HAP-1 (cell line): ENCODE measurements at regions not wholly inside any gene's neighbourhood (a gene's known extent, or its start where the extent isn't known, plus 50 kb on each side); places are given as distances from the start of the nearest gene placed in this dataset.
"Not testable (repeated sequence)": the region's sequence is repeated elsewhere in the genome, so short reads cannot be mapped to it uniquely, and the experiment has no call there.

Experiments
- DNase-seq, 2 experiments: peaks; one replicate each; pipeline ENCODE4 v3.0.0-alpha.2; 2016 to 2020; ENCODE audit warnings: low spot score in 2 of 2
- H3K27me3 ChIP-seq: fragments of 250-450 bp; sonication (Bioruptor Pico); 2 replicates; pipeline ENCODE4 v1.5.1; 2020; ENCODE audit warnings: low read depth, mild to moderate bottlenecking, moderate library complexity
- H3K36me3 ChIP-seq: fragments of 250-450 bp; sonication (Bioruptor Pico); replicated peaks from 2 replicates; pipeline ENCODE4 v1.5.1; 2020; ENCODE audit warnings: mild to moderate bottlenecking
- H3K4me1 ChIP-seq: fragments of 250-450 bp; sonication (Bioruptor Pico); 2 replicates; pipeline ENCODE4 v1.5.1; 2020; ENCODE audit warnings: mild to moderate bottlenecking
- H3K4me3 ChIP-seq: fragments of 250-450 bp; sonication (Bioruptor Pico); 2 replicates; pipeline ENCODE4 v1.5.1; 2020; ENCODE audit warnings: mild to moderate bottlenecking, moderate library complexity
- H3K9me3 ChIP-seq: fragments of 250-450 bp; sonication (Bioruptor Pico); 2 replicates; pipeline ENCODE4 v1.5.1; 2020; ENCODE audit warnings: mild to moderate bottlenecking, moderate library complexity
- in situ Hi-C: fragments of 300-500 bp; cut with MboI; formaldehyde crosslinking; loops from 3 replicates; pipeline ENCODE4 v1.14.3; 2020; ENCODE audit warnings: low sequenced_read_pairs, inconsistent platforms, mixed read lengths

- no peak for DNase-seq
- no peaks in the 10 kb centered on the region for H3K36me3 ChIP-seq
Observed at GRCh38 chr11:69913591-69914285, 94.5 kb upstream of the FGF3 start.

GRCh38 chr11:69914286-69915150 is 95.3 kb upstream of the FGF3 start:
- Histone ChIP-seq H3K36me3 (no peaks in the 10 kb centered on the region), H3K4me1 (no peaks in the 10 kb centered on the region)
- in situ Hi-C loops, result loop anchor here (5.0 to 10.0 kb wide), 2 partner anchors 230 to 278 kb away; no protein-coding TSS in a partner anchor

More at GRCh38 chr11:69913591-69914285, 94.5 kb upstream of the FGF3 start:
- Histone ChIP-seq H3K9me3 (no peaks in the 10 kb centered on the region), H3K4me1 (no peaks in the 10 kb centered on the region), H3K4me3 (no peak overlapping the region), H3K27me3 (peaks cover 4% of the 10 kb centered on the region; the same call in 1 of the 2 replicates)
- in situ Hi-C loops, result loop anchor here (5.0 to 10.0 kb wide), 2 partner anchors 229 to 279 kb away; no protein-coding TSS in a partner anchor

GRCh38 chr11:69915151-69915500 is 95.9 kb upstream of the FGF3 start:
- Histone ChIP-seq H3K9me3 (no peaks in the 10 kb centered on the region), H3K27me3 (peaks cover 4% of the 10 kb centered on the region; the same call in 1 of the 2 replicates), H3K36me3 (no peaks in the 10 kb centered on the region), H3K4me1 (no peaks in the 10 kb centered on the region), H3K4me3 (no peak overlapping the region)
- in situ Hi-C loops, result loop anchor here (10.0 kb wide), 1 partner anchor 230 kb away; no protein-coding TSS in a partner anchor
- no peak for DNase-seq

More at GRCh38 chr11:69914286-69915150, 95.3 kb upstream of the FGF3 start:
- Histone ChIP-seq H3K4me3 (no peak overlapping the region), H3K27me3 (peaks cover 4% of the 10 kb centered on the region; the same call in 1 of the 2 replicates), H3K9me3 (no peaks in the 10 kb centered on the region)
- no peak for DNase-seq

GRCh38 chr11:69915501-69916250 is 96.5 kb upstream of the FGF3 start:
- Histone ChIP-seq H3K9me3 (no peaks in the 10 kb centered on the region), H3K36me3 (no peaks in the 10 kb centered on the region), H3K4me1 (no peaks in the 10 kb centered on the region), H3K4me3 (no peak overlapping the region), H3K27me3 (peaks cover 4% of the 10 kb centered on the region; the same call in 1 of the 2 replicates)
- peak; percentile 57 to 92 for DNase-seq
- in situ Hi-C loops, result loop anchor here (10.0 kb wide), 1 partner anchor 231 kb away; no protein-coding TSS in a partner anchor

GRCh38 chr11:69916251-69916649 is 97.0 kb upstream of the FGF3 start:
- not testable (repeated sequence) for H3K4me3 ChIP-seq, DNase-seq, H3K9me3 ChIP-seq, H3K36me3 ChIP-seq, H3K27me3 ChIP-seq, H3K4me1 ChIP-seq
- in situ Hi-C loops, result loop anchor here (10.0 kb wide), 1 partner anchor 231 kb away; no protein-coding TSS in a partner anchor

- H3K9me3 ChIP-seq, result no peaks in the 10 kb centered on the region
- no peaks in the 10 kb centered on the region for H3K4me1 ChIP-seq
- peaks cover 4% of the 10 kb centered on the region; the same call in 1 of the 2 replicates for H3K27me3 ChIP-seq
- no peak overlapping the region for H3K4me3 ChIP-seq
- DNase-seq, result no peak
- in situ Hi-C loops, result loop anchor here (10.0 kb wide), 1 partner anchor 232 kb away; no protein-coding TSS in a partner anchor
- no peaks in the 10 kb centered on the region for H3K36me3 ChIP-seq
Observed at GRCh38 chr11:69916806-69917387, 97.7 kb upstream of the FGF3 start.

GRCh38 chr11:69917529-69917928 is 98.3 kb upstream of the FGF3 start:
- Histone ChIP-seq H3K4me3 (no peak overlapping the region), H3K27me3 (peaks cover 4% of the 10 kb centered on the region), H3K4me1 (no peaks in the 10 kb centered on the region), H3K36me3 (no peaks in the 10 kb centered on the region), H3K9me3 (no peaks in the 10 kb centered on the region)
- no peak for DNase-seq
- in situ Hi-C loops, result loop anchor here (10.0 kb wide), 1 partner anchor 233 kb away; no protein-coding TSS in a partner anchor

GRCh38 chr11:69918231-69918937 is 99.2 kb upstream of the FGF3 start:
- H3K36me3 ChIP-seq, result no peaks in the 10 kb centered on the region
- DNase-seq, result no peak
- in situ Hi-C loops, result loop anchor here (10.0 kb wide), 1 partner anchor 234 kb away; no protein-coding TSS in a partner anchor
- H3K4me1 ChIP-seq, result no peaks in the 10 kb centered on the region
- H3K27me3 ChIP-seq, result peaks cover 11% of the 10 kb centered on the region
- H3K9me3 ChIP-seq, result no peaks in the 10 kb centered on the region
- H3K4me3 ChIP-seq, result no peak overlapping the region

GRCh38 chr11:69918938-69919650 is 99.9 kb upstream of the FGF3 start:
- no peaks in the 10 kb centered on the region for H3K36me3 ChIP-seq
- peak; percentile 43 to 90 for DNase-seq
- in situ Hi-C loops, result loop anchor here (10.0 kb wide), 1 partner anchor 234 kb away; no protein-coding TSS in a partner anchor
- H3K4me1 ChIP-seq, result no peaks in the 10 kb centered on the region
- H3K9me3 ChIP-seq, result no peaks in the 10 kb centered on the region
- H3K27me3 ChIP-seq, result peaks cover 15% of the 10 kb centered on the region
- no peak overlapping the region for H3K4me3 ChIP-seq

GRCh38 chr11:69919659-69920344 is 100.6 kb upstream of the FGF3 start:
- in situ Hi-C loops, result loop anchor here (10.0 kb wide), 1 partner anchor 235 kb away; no protein-coding TSS in a partner anchor
- H3K4me1 ChIP-seq, result no peaks in the 10 kb centered on the region
- H3K27me3 ChIP-seq, result peaks cover 21% of the 10 kb centered on the region
- no peak for DNase-seq
- H3K4me3 ChIP-seq, result no peak overlapping the region
- H3K36me3 ChIP-seq, result no peaks in the 10 kb centered on the region
- H3K9me3 ChIP-seq, result no peaks in the 10 kb centered on the region

GRCh38 chr11:69920345-69921127 is 101.3 kb upstream of the FGF3 start:
- H3K4me1 ChIP-seq, result no peaks in the 10 kb centered on the region
- H3K27me3 ChIP-seq, result peaks cover 26% of the 10 kb centered on the region
- in situ Hi-C loops, result no loop called here
- no peaks in the 10 kb centered on the region for H3K36me3 ChIP-seq
- no peak for DNase-seq
- no peak overlapping the region for H3K4me3 ChIP-seq
- no peaks in the 10 kb centered on the region for H3K9me3 ChIP-seq
